Liver (tissue), 8 donors: ENCODE measurements at regions not wholly inside any gene's neighbourhood (a gene's known extent, or its start where the extent isn't known, plus 50 kb on each side); places are given as distances from the start of the nearest gene placed in this dataset.

Source experiments
- DNase-seq: peaks from one replicate; pipeline ENCODE4 v3.0.0-alpha.2; 2017; ENCODE audit warnings: low spot score
- H3K27ac ChIP-seq, 2 donors: one replicate each; pipeline ENCODE4 v1.7.0; 2013; ENCODE audit warnings: inconsistent platforms in 2 of 2, low read length in 2 of 2, control low read depth in 1 of 2, low read depth in 1 of 2, mild to moderate bottlenecking in 1 of 2
- H3K27me3 ChIP-seq, 4 donors: one replicate each; pipeline versions ENCODE4 v1.6.1 to v1.7.0; 2013; ENCODE audit warnings: low read length in 3 of 4, inconsistent platforms in 1 of 4, mild to moderate bottlenecking in 1 of 4, moderate library complexity in 1 of 4; ENCODE audit not compliant: control insufficient read depth in 4 of 4, insufficient read depth in 4 of 4
- H3K36me3 ChIP-seq, 4 donors: one replicate each; pipeline versions ENCODE4 v1.6.1 to v1.7.0; 2013; ENCODE audit warnings: low read length in 3 of 4, mild to moderate bottlenecking in 3 of 4, low read depth in 1 of 4, moderate library complexity in 1 of 4; ENCODE audit not compliant: control insufficient read depth in 4 of 4, insufficient read depth in 3 of 4
- H3K4me1 ChIP-seq, 4 donors: one replicate each; pipeline versions ENCODE4 v1.6.1 to v1.7.0; 2013; ENCODE audit warnings: low read length in 3 of 4, mild to moderate bottlenecking in 3 of 4, moderate library complexity in 1 of 4; ENCODE audit not compliant: control insufficient read depth in 4 of 4, insufficient read depth in 4 of 4
- H3K4me3 ChIP-seq, 3 donors: one replicate each; pipeline versions ENCODE4 v1.6.1 to v1.7.0; 2013; ENCODE audit warnings: low read length in 3 of 3, control low read depth in 1 of 3, low read depth in 1 of 3, mild to moderate bottlenecking in 1 of 3
- H3K9ac ChIP-seq, 2 donors: one replicate each; pipeline ENCODE4 v1.7.0; 2013; ENCODE audit warnings: low read length in 2 of 2, mild to moderate bottlenecking in 2 of 2, moderate library complexity in 2 of 2, control low read depth in 1 of 2, low read depth in 1 of 2
- H3K9me3 ChIP-seq, 4 donors: one replicate each; pipeline versions ENCODE4 v1.6.1 to v1.7.0; 2013; ENCODE audit warnings: low read length in 3 of 4; ENCODE audit not compliant: control insufficient read depth in 4 of 4
- EGR1 ChIP-seq, 2 donors: IDR thresholded peaks; 2 replicates each; pipeline ENCODE4 v1.6.1; 2016 to 2018; ENCODE audit warnings: antibody characterized with exemption in 2 of 2, low read depth in 2 of 2
- FOXA1 ChIP-seq: IDR thresholded peaks from 2 replicates; pipeline ENCODE4 v1.6.1; 2016; ENCODE audit warnings: antibody characterized with exemption
- FOXA2 ChIP-seq: IDR thresholded peaks from 2 replicates; pipeline ENCODE4 v1.6.1; 2016; ENCODE audit warnings: antibody characterized with exemption
- GABPA ChIP-seq, 2 donors: IDR thresholded peaks in 1 of 2; conservative IDR thresholded peaks in 1 of 2; 2 replicates each; pipeline ENCODE4 v1.6.1; 2016; ENCODE audit warnings: antibody characterized with exemption in 2 of 2, mild to moderate bottlenecking in 1 of 2, moderate library complexity in 1 of 2
- HNF4A ChIP-seq, 2 donors: conservative IDR thresholded peaks; 2 replicates each; pipeline ENCODE4 v1.6.1; 2016; ENCODE audit warnings: antibody characterized with exemption in 2 of 2, mild to moderate bottlenecking in 2 of 2
- HNF4G ChIP-seq: IDR thresholded peaks from 2 replicates; pipeline ENCODE4 v1.6.1; 2016; ENCODE audit warnings: antibody characterized with exemption
- JUND ChIP-seq, 2 donors: IDR thresholded peaks; 2 replicates each; pipeline ENCODE4 v1.6.1; 2016; ENCODE audit warnings: antibody characterized with exemption in 2 of 2
- NR2F2 ChIP-seq: IDR thresholded peaks from 2 replicates; pipeline ENCODE4 v1.6.1; 2016; ENCODE audit warnings: antibody characterized with exemption
- RAD21 ChIP-seq, 2 donors: IDR thresholded peaks; 2 replicates each; pipeline ENCODE4 v1.6.1; 2016; ENCODE audit warnings: antibody characterized with exemption in 2 of 2, mild to moderate bottlenecking in 2 of 2
- RXRA ChIP-seq, 2 donors: IDR thresholded peaks; 2 replicates each; pipeline ENCODE4 v1.6.1; 2017 to 2018; ENCODE audit warnings: antibody characterized with exemption in 2 of 2, mild to moderate bottlenecking in 1 of 2
- SP1 ChIP-seq: IDR thresholded peaks from 2 replicates; pipeline ENCODE4 v1.6.1; 2018; ENCODE audit warnings: antibody characterized with exemption, mild to moderate bottlenecking
- YY1 ChIP-seq: IDR thresholded peaks from 2 replicates; pipeline ENCODE4 v1.6.1; 2016; ENCODE audit warnings: antibody characterized with exemption, mild to moderate bottlenecking
- WGBS: extraction: QIAGEN DNeasy Blood & Tissue Kit; methylation state at CpG from one replicate; pipeline ENCODE4 v1.1.7; 2013; 5-methylcytosine and 5-hydroxymethylcytosine counted together
- TF ChIP-seq, protein P1 (sequence below): IDR thresholded peaks from 2 replicates; pipeline ENCODE4 v1.6.1; 2016; ENCODE audit warnings: antibody characterized with exemption
- TF ChIP-seq, protein P2 (sequence below): IDR thresholded peaks from 2 replicates; pipeline ENCODE4 v1.6.1; 2016; ENCODE audit warnings: antibody characterized with exemption, mild to moderate bottlenecking
- TF ChIP-seq, protein P3 (sequence below): IDR thresholded peaks from 2 replicates; pipeline ENCODE4 v1.6.1; 2016; ENCODE audit warnings: antibody characterized with exemption
- TF ChIP-seq, protein P4 (sequence below): fragments of 150-350 bp; IDR thresholded peaks from 2 replicates; pipeline ENCODE4 v1.5.1; 2017; ENCODE audit warnings: improper control_type of control experiment, low read depth, low read length; ENCODE audit not compliant: missing input control
- TF ChIP-seq, protein P5 (sequence below): IDR thresholded peaks from 2 replicates; pipeline ENCODE4 v1.6.1; 2016; ENCODE audit warnings: antibody characterized with exemption
- donor health status: healthy.
- donor health status: healthy.
- donor health status: healthy.
- donor health status: healthy.
- donor health status: healthy.

DNA sequence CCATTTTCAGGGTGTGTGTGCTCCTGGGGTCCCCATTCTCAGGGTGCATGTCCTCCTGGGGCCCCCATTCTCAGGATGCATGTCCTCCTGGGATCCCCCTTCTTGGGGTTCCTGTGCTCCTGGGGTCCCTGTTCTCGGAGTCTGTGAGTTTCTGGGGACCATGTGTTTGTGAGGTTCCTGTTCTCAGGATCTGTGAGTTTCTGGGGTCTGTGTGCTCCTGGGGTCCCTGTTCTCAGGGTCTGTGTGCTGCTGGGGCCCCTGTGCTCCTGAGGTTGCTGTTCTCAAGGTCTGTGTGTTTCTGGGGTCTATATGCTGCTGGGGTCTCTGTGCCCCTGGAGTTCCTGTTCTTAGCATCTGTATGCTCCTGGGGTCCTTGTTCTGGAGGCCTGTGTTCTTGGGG lies 425.5 kb downstream of the GLRX3 start:
- H3K4me3 ChIP-seq: no peak overlapping the region
- H3K36me3 ChIP-seq: no peaks in the 10 kb centered on the region
- TF ChIP-seq, protein P1, sequence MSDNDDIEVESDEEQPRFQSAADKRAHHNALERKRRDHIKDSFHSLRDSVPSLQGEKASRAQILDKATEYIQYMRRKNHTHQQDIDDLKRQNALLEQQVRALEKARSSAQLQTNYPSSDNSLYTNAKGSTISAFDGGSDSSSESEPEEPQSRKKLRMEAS: no peak
- TF ChIP-seq, protein P2, sequence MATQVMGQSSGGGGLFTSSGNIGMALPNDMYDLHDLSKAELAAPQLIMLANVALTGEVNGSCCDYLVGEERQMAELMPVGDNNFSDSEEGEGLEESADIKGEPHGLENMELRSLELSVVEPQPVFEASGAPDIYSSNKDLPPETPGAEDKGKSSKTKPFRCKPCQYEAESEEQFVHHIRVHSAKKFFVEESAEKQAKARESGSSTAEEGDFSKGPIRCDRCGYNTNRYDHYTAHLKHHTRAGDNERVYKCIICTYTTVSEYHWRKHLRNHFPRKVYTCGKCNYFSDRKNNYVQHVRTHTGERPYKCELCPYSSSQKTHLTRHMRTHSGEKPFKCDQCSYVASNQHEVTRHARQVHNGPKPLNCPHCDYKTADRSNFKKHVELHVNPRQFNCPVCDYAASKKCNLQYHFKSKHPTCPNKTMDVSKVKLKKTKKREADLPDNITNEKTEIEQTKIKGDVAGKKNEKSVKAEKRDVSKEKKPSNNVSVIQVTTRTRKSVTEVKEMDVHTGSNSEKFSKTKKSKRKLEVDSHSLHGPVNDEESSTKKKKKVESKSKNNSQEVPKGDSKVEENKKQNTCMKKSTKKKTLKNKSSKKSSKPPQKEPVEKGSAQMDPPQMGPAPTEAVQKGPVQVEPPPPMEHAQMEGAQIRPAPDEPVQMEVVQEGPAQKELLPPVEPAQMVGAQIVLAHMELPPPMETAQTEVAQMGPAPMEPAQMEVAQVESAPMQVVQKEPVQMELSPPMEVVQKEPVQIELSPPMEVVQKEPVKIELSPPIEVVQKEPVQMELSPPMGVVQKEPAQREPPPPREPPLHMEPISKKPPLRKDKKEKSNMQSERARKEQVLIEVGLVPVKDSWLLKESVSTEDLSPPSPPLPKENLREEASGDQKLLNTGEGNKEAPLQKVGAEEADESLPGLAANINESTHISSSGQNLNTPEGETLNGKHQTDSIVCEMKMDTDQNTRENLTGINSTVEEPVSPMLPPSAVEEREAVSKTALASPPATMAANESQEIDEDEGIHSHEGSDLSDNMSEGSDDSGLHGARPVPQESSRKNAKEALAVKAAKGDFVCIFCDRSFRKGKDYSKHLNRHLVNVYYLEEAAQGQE: no peak
- TF ChIP-seq HNF4A (conservative IDR thresholded peaks at IDR 0.05) (no peak), RAD21 (IDR thresholded peaks at IDR 0.05) (no peak), GABPA (IDR thresholded peaks at IDR 0.05 in 1 of 2, conservative IDR thresholded peaks at IDR 0.05 in 1 of 2) (no peak), NR2F2 (no peak), HNF4G (no peak)
- TF ChIP-seq, protein P3, sequence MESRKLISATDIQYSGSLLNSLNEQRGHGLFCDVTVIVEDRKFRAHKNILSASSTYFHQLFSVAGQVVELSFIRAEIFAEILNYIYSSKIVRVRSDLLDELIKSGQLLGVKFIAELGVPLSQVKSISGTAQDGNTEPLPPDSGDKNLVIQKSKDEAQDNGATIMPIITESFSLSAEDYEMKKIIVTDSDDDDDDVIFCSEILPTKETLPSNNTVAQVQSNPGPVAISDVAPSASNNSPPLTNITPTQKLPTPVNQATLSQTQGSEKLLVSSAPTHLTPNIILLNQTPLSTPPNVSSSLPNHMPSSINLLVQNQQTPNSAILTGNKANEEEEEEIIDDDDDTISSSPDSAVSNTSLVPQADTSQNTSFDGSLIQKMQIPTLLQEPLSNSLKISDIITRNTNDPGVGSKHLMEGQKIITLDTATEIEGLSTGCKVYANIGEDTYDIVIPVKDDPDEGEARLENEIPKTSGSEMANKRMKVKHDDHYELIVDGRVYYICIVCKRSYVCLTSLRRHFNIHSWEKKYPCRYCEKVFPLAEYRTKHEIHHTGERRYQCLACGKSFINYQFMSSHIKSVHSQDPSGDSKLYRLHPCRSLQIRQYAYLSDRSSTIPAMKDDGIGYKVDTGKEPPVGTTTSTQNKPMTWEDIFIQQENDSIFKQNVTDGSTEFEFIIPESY: no peak
- H3K4me1 ChIP-seq: no peaks in the 10 kb centered on the region
- H3K27ac ChIP-seq: no peak overlapping the region
- H3K27me3 ChIP-seq: no peaks in the 10 kb centered on the region
- H3K9me3 ChIP-seq: no peaks in the 10 kb centered on the region
- H3K9ac ChIP-seq: no peak overlapping the region
- DNase-seq: no peak
- WGBS: 74% methylated on average over 1 of the region's 1 CpG

DNA sequence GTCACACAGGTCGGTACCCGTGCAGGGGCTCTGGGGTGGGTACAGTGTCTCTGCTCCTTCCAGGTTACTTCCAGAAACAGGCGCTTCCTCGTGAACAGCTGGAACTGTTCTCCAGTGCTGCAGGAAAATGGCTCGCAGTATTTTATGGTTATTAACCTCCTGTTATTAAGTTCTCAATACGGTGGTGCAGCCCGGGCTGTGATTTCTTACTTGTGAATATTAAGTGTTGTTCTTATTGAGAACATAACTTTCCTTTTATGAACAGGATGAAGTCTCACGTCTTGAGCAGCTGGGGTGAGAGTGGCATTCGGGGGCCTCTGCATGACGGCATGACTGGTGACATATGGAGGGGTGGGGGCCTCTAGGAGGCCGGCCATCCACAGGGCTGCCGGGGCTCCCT lies 430.8 kb downstream of the GLRX3 start:
- H3K9me3 ChIP-seq: no peaks in the 10 kb centered on the region
- H3K27me3 ChIP-seq: no peaks in the 10 kb centered on the region
- H3K36me3 ChIP-seq: no peaks in the 10 kb centered on the region
- 88% methylated on average over 12 of the region's 12 CpGs for WGBS
- no peak overlapping the region for H3K27ac ChIP-seq
- TF ChIP-seq, protein P4, sequence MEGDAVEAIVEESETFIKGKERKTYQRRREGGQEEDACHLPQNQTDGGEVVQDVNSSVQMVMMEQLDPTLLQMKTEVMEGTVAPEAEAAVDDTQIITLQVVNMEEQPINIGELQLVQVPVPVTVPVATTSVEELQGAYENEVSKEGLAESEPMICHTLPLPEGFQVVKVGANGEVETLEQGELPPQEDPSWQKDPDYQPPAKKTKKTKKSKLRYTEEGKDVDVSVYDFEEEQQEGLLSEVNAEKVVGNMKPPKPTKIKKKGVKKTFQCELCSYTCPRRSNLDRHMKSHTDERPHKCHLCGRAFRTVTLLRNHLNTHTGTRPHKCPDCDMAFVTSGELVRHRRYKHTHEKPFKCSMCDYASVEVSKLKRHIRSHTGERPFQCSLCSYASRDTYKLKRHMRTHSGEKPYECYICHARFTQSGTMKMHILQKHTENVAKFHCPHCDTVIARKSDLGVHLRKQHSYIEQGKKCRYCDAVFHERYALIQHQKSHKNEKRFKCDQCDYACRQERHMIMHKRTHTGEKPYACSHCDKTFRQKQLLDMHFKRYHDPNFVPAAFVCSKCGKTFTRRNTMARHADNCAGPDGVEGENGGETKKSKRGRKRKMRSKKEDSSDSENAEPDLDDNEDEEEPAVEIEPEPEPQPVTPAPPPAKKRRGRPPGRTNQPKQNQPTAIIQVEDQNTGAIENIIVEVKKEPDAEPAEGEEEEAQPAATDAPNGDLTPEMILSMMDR: no peak
- TF ChIP-seq SP1 (no peak), FOXA1 (no peak), EGR1 (IDR thresholded peaks at IDR 0.05; ENCODE audit: low read depth in 2 of 2) (no peak), RXRA (IDR thresholded peaks at IDR 0.05) (no peak), NR2F2 (no peak), RAD21 (IDR thresholded peaks at IDR 0.05) (no peak), HNF4G (no peak), FOXA2 (no peak), HNF4A (conservative IDR thresholded peaks at IDR 0.05) (no peak), YY1 (no peak), JUND (IDR thresholded peaks at IDR 0.05) (no peak)
- TF ChIP-seq, protein P5, sequence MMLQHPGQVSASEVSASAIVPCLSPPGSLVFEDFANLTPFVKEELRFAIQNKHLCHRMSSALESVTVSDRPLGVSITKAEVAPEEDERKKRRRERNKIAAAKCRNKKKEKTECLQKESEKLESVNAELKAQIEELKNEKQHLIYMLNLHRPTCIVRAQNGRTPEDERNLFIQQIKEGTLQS: no peak
- TF ChIP-seq, protein P1: no peak
- TF ChIP-seq, protein P2: no peak
- TF ChIP-seq, protein P3: no peak
- no peak overlapping the region for H3K9ac ChIP-seq
- no peak overlapping the region for H3K4me3 ChIP-seq
- no peak for DNase-seq
- H3K4me1 ChIP-seq: no peaks in the 10 kb centered on the region
